Fibroblast of peridontal ligament (primary cell): ENCODE measurements at regions not wholly inside any gene's neighbourhood (a gene's known extent, or its start where the extent isn't known, plus 50 kb on each side); places are given as distances from the start of the nearest gene placed in this dataset.
"Not testable (repeated sequence)": the region's sequence is repeated elsewhere in the genome, so short reads cannot be mapped to it uniquely, and the experiment has no call there.

Experiments used
- DNase-seq: peaks from one replicate; pipeline ENCODE4 v3.0.0-alpha.2; 2010; ENCODE audit errors: extremely low read depth

GRCh38 chr6:105882121-105882803 is 203.9 kb upstream of the PRDM1 start:
- peak; percentile 64 for DNase-seq

- DNase-seq, result no peak
Observed at GRCh38 chr6:105881608-105882007, 204.5 kb upstream of the PRDM1 start.

GRCh38 chr6:105880030-105880492 is 206.1 kb upstream of the PRDM1 start:
- no peak for DNase-seq

- no peak for DNase-seq
Observed at GRCh38 chr6:105879146-105879545, 207.0 kb upstream of the PRDM1 start.

- no peak for DNase-seq
Observed at GRCh38 chr6:105875974-105876640, 210.0 kb upstream of the PRDM1 start.

GRCh38 chr6:105874835-105875626 is 211.1 kb upstream of the PRDM1 start:
- no peak for DNase-seq

GRCh38 chr6:105873799-105874198 is 212.3 kb upstream of the PRDM1 start:
- no peak for DNase-seq

- no peak for DNase-seq
Observed at GRCh38 chr6:105873211-105873704, 212.9 kb upstream of the PRDM1 start.

- DNase-seq, result no peak
Observed at GRCh38 chr6:105872249-105872648, 213.9 kb upstream of the PRDM1 start.

- no peak for DNase-seq
Observed at GRCh38 chr6:105871542-105871941, 214.6 kb upstream of the PRDM1 start.

GRCh38 chr6:105869835-105870440 is 216.2 kb upstream of the PRDM1 start:
- DNase-seq, result no peak

GRCh38 chr6:105868823-105869460 is 217.2 kb upstream of the PRDM1 start:
- DNase-seq, result no peak

GRCh38 chr6:105867821-105868220 is 218.3 kb upstream of the PRDM1 start:
- no peak for DNase-seq

GRCh38 chr6:105867277-105867676 is 218.9 kb upstream of the PRDM1 start:
- DNase-seq, result no peak

- DNase-seq, result no peak
Observed at GRCh38 chr6:105862936-105863607, 223.1 kb upstream of the PRDM1 start.

GRCh38 chr6:105860927-105861326 is 225.2 kb upstream of the PRDM1 start:
- not testable (repeated sequence) for DNase-seq

- no peak for DNase-seq
Observed at GRCh38 chr6:105859457-105859856, 226.7 kb upstream of the PRDM1 start.

- DNase-seq, result not testable (repeated sequence)
Observed at GRCh38 chr6:105858639-105859038, 227.5 kb upstream of the PRDM1 start.

GRCh38 chr6:105855433-105855832 is 230.7 kb upstream of the PRDM1 start:
- no peak for DNase-seq

- DNase-seq, result not testable (repeated sequence)
Observed at GRCh38 chr6:105853979-105854378, 232.2 kb upstream of the PRDM1 start.

- no peak for DNase-seq
Observed at GRCh38 chr6:105851606-105852005, 234.5 kb upstream of the PRDM1 start.
